ENCODE measurements at regions not wholly inside any gene's neighbourhood (a gene's known extent, or its start where the extent isn't known, plus 50 kb on each side); places are given as distances from the start of the nearest gene placed in this dataset.

DNA sequence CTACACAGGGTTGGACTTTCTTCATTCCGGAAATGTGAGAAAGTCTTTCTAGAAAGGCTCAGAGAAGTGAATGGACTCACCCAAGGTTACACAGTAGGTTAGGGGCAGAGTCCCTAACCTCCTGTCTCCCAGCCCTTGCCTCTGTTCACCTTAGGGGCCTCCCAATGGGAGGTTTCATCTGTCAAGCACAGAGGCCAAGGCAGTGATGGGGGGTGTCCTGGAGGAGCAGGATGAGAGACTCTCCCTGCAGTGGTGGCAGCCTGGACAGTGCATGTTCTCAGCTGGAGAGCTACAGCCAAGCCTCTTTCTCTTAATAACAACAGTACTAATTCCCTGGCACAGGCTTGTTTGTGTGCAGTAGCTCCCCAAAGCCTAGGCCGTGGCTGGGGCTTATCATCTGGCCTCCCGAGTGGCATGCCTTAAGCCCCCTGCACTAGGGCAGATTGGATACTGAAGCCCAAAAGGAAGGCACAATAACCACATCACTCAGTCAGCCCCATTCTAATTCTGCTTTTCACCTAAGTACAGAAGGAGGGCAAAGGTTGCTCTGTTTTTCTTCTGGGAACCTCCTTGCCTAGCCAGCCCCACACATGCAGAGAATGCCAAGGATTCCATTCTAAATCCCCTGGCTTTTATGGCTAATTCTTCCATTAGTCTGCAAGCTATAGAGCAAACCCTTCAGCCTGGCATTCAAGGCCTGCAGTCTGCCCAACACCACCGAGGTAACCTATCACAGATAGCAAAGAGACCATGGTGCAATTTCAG, 50.2 kb upstream of the XPA start:
- no peak for DNase-seq

DNA sequence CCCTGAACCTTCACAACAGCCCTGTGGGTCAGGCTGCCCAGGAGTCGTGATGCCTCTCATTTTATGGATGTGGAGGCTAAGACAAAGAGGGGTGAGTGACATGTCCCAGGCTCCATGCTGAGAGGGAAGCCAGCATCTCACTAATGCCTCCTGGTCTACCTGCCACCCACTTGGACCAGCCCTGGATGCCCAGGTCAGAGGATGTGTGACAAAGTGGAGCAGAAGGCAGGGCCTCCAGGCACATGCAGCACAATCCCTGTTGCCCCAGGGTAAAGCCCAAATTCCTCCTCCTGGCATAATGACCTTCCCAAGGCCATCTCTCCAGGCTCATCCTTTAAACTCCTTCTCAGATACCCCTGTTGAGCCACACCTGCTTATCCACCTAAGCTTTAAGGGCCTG, 51.4 kb upstream of the XPA start:
- DNase-seq, result no peak

- no peak for DNase-seq
Observed at GRCh38 chr9:97749928-97750327, 52.8 kb upstream of the XPA start.

GRCh38 chr9:97751531-97751930, 54.4 kb upstream of the XPA start:
- no peak for DNase-seq

GRCh38 chr9:97752274-97752673, 55.1 kb upstream of the XPA start:
- DNase-seq, result no peak

DNA sequence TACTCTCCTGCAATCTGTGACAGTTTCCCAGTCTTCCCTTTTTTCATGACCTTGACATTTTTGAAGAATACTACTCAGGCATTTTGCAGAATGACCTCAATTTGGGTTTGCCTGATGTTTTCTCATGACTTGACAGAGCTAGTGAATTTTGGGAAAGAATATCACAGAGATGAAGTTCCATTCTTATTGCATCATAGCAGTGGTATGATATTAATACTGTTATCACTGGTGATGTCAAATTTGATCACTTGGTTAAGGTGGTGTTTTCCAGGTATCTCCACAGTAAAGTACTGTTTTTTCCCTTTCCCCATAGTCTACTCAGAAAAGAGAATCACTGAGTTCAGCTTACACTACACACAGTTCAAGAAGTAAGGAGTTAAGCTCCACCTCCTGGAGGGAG, 56.2 kb upstream of the XPA start:
- DNase-seq, result no peak

GRCh38 chr9:97753975-97754374, 56.8 kb upstream of the XPA start:
- no peak for DNase-seq

DNA sequence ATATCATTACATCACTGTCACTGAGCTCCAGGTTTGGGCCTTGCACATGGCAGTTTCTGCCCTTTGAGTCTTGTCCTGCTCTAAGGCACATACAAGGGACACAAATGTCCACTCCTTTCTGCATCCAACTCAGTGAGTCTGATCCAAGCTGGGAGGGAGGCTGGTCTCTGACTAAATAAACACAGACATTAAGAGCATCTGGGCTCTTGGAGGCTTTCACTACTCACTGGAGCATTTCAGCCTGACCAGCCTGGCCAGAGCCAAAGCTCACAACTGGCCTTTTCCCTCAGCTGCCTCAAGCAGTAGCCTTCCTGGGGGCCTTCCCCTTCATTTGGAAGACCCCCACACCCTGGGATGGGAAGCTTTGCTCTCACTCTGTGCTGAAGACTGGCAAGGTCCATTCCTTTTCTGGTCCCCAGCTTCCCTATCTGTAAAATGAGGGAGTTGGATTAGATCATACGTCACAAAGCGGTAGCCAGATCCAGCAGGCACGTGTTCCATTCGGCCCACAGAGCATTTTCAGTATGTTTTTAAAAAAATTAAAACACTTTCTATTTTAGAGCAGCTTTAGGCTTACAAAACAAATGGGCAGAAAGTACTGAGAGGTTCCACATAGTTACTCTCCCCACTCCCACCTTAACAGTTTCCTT, 58.6 kb upstream of the XPA start:
- no peak for DNase-seq

DNA sequence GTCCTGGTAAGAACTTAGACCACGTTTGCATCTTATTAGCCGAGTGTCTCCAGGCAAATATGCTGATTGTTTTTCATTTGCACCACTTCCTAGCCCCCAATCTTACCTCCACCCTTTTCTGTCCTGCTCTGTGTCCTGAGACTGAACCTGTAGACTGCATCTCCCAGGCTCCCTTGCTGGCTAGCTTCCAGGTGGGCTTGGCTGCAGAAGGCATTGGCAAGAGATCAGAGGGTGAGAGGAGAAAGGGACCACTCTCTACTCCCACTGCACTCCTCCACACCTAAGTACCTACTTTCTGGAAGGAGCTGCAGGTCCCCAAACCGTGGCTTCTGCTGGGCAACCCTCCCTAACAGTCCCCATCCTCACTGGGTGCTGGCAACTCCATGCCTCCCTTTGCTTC, 59.9 kb upstream of the XPA start:
- no peak for DNase-seq

DNA sequence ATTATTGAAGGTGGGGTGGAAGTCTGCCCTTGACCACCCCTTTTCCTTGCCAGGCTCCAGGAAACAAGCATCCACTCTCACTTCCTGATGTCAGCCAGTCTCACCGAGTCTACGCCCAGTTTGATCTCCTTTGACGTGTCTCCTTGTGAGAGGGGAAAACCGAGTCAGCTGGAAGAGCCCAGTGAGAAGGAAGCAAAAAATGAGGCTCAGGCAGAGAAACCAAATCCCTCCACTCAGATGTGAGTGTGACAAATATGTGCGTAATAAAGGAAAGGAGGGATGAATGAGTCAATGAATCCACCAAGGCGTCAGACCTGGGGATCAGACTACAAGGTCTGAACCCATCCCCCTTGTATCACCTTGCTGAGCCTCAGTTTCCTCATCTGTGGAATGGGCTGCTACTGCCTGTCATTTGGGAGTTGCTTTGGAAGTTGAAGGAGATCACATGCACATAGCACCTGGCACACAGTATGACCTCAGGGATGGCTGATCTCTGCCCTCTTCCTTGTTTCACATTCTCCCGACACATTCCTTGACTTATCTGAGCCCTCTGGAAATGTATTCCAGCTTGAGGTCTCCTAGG, 61.3 kb upstream of the XPA start:
- DNase-seq, result no peak

- DNase-seq, result no peak
Observed at GRCh38 chr9:97759581-97760288, 62.6 kb upstream of the XPA start.

DNA sequence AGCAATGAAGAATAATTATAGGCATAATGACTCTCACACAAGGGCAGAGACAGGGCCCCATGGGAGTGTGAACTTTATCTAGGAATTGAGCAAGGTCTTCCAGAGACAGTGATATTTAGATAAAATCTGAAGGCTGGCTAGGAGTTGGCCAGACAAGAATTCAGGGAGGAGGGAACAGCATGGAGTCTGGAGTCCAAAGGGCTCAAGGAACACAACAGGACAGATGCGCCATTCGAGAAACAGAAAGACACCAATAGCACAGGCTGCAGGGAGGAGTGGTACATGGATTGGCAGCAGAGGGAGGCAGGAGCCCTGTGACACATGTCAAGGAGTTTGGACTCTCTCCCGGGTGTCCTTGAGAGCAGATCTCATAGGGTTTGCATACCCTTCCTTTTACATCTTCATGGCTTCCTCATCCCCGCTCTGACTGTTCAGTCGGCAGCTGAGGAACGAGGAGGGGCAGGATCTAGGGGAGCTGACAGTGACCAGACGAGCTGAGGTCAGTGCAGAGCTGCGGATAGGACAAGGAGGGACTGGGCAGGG, 64.0 kb upstream of the XPA start:
- no peak for DNase-seq

DNA sequence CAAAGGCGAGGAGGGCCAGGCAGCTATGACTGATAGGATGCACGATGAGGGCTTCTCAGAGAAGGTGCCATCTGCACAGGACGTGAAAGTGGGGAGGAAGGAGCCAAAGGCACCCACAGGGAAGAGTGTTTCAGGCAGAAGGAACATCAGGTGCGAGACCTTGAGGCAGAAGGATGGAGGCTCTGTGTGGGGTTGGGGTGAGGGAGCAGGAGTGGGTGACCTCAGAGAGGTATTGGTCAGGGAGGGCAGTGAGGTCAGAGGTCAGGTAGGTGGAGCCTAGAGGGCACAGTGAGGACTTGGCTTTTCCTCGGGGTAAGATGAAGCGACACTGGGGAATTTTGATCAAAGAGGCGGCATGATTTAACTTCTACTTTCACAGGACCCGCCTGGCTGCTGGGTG, 64.7 kb upstream of the XPA start:
- no peak for DNase-seq

GRCh38 chr9:97763874-97764273, 66.7 kb upstream of the XPA start:
- DNase-seq, result no peak

GRCh38 chr9:97766092-97766491, 69.0 kb upstream of the XPA start:
- no peak for DNase-seq

GRCh38 chr9:97766610-97767009, 69.5 kb upstream of the XPA start:
- DNase-seq, result no peak

DNA sequence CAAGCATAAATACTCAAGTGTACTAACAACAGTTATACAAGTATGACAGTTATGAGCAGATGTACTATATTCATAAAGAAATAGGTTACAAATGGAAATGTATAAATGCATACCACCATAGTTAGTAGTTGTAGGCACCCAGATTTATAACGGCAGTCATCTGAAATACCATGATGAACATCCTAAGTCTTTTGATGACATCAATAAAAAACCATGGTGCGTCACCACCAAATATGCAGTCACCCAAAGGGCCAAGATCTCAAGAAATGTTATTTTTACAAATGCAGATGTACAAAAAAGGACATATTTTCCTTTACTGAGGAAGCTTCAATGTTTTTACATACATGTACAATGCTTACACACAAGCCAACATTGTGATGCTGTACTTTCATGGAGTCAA, 70.8 kb upstream of the XPA start:
- DNase-seq, result no peak

DNA sequence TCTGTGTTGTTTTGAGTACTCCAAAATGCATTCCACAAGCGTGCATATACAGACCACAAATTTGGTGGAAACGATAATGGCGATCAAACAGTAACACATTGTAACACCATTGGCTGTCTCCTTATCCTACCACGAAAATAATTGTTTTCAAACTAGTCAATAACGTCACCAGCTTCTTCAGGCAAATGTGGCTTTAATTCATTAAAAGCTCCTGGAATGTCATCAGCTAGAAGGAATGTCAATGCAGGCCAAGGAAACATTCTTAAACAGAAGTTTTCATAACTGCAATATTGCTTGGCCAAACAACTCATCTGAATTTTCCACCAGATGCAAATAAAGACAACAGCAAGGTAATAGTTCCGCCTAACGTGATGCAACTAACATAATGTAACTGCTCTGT, 71.6 kb upstream of the XPA start:
- no peak for DNase-seq

GRCh38 chr9:97769208-97769607, 72.1 kb upstream of the XPA start:
- no peak for DNase-seq

GRCh38 chr9:97770808-97771372, 73.8 kb upstream of the XPA start:
- no peak for DNase-seq

DNA sequence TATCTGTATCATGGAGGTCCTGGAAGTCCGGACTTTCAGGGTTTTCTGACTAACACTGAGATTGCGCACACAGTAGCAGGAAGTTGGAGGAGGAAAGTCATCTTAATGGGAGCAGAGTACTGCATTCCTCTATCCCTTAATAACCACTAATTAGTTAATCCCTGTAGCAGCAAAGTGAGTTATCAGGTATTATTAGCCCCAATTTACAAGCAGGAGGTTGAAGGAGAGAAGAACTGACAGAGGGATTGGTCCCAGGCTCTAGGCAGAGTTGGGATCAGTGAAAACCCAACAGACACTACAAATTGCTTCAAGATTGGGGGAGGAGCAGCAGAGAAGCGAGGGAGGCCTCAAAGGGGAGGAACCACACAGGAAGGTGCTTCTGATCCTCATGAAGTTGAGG, 74.5 kb upstream of the XPA start:
- no peak for DNase-seq

DNA sequence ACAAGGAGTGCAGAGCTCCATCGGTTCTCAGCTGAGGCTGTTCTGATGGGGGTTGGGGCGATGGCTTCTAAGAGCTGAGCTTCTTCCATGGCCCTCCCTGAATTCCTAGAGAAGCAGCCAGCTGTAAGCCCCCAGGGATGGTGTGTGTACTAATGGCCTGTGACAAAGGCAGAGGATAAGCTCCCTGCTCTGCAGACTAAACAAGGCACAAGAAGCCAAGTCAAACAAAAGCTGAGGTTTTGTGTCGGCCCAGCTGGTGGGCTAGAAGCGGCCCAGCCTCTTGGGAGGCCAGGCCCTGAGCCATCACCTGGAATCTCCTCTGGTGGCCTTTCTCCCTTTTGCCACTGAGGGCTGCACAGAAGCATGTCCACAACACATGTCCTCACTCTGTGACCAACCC, 75.0 kb upstream of the XPA start:
- no peak for DNase-seq

DNA sequence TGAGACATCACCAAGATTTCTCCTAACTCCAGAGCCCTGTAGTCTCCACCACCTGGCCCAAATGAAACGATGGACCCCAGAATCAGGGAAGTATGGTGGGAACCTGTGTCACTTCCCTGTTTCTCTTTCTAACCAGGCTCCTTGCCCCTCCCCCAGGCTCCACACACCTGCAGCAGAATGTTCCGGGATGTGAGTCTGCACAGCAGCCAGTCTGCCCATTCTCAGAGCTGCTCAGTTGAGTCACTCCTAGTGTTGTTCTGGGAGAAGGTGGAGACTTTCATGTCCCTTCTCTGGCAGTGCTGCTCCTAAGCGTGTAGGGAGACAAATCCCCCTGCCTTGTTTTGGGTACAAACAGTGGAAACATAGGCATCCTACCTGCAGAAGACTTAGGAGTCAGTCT, 76.0 kb upstream of the XPA start:
- DNase-seq, result no peak

Data from T-helper 9 cell (primary cell).